Tibial nerve (tissue), 3 donors: ENCODE measurements at regions not wholly inside any gene's neighbourhood (a gene's known extent, or its start where the extent isn't known, plus 50 kb on each side); places are given as distances from the start of the nearest gene placed in this dataset.

Experiments used
- CTCF ChIP-seq, 5 experiments: fragments of 200-600 bp in 3 of 5; fragments of 450-650 bp in 2 of 5; sonication (generic) in 3 of 5; IDR thresholded peaks; one replicate each; pipeline ENCODE4 v1.5.1; 2016 to 2019; ENCODE audit warnings: antibody characterized with exemption in 5 of 5, mild to moderate bottlenecking in 3 of 5, moderate library complexity in 2 of 5
- POLR2A ChIP-seq, 2 donors: fragments of 450-650 bp; IDR thresholded peaks; one replicate each; pipeline ENCODE4 v1.6.1; 2017; ENCODE audit warnings: antibody characterized with exemption in 2 of 2, mild to moderate bottlenecking in 2 of 2, moderate library complexity in 2 of 2

DNA sequence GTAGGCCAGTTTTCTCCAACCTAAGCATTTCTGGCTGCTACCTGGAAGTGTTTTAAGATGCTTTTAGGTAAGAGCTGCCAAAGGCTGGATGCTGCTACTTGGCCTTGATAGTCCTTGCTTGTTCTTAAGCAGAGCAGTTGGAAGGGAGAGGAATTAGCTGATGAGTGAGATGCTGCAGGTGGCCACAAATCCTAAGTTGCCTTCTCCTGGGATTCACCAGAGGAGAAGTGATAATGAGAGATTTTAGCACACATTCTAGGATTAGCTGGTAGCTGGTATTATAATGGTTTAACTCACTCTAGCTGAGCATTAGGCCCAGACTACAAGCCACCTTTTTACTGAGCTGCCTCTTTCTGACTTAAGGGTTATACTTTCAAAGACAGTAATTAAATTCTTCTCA, 442.9 kb upstream of the RAG2 start:
- TF ChIP-seq CTCF (IDR thresholded peaks at IDR 0.05) (no peak), POLR2A (IDR thresholded peaks at IDR 0.05) (no peak)
